ENCODE measurements at regions not wholly inside any gene's neighbourhood (a gene's known extent, or its start where the extent isn't known, plus 50 kb on each side); places are given as distances from the start of the nearest gene placed in this dataset.

DNA sequence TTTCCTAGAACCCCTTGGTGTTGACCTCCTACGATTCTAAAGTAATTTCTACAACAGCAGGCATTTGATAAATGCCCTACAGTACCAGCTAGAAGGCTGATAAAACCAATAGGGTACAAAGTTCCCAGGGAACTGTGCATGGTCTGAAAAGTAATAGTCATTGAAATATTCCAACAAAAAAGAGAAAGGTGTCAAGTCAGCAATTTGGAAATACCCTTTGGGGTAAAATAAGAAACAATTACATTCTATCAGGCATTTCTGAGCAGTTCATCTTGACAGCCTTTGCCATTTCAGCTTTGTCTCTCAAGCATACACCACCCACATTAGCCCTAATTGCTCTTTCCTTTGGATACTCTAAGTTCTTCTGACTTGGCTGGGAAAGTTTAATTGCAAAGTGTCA, 542.9 kb upstream of the DDX18 start:
- no peak for DNase-seq (ENCODE audit: low read depth, low spot score)
- Histone ChIP-seq H3K4me3 (replicated peaks in 1 of 3; ENCODE audit: insufficient read depth in 1 of 3, low read depth in 1 of 3, low read length in 3 of 3) (no peak overlapping the region), H3K9me3 (replicated peaks; ENCODE audit: control insufficient read depth, insufficient read depth, low read length) (peaks cover 2% of the 10 kb centered on the region), H3K36me3 (ENCODE audit: control insufficient read depth in 2 of 2, extremely low read depth in 1 of 2, insufficient read depth in 2 of 2, low read length in 2 of 2) (no peaks in the 10 kb centered on the region), H2AFZ (ENCODE audit: low read depth, low read length) (no peak overlapping the region), H3K9ac (replicated peaks; ENCODE audit: extremely low read depth, insufficient read depth, low read length) (no peak overlapping the region), H3K4me2 (ENCODE audit: insufficient read depth, low read length) (no peak overlapping the region), H3K4me1 (ENCODE audit: control insufficient read depth, extremely low read depth, insufficient read depth, low read length) (no peaks in the 10 kb centered on the region), H3K79me2 (ENCODE audit: control insufficient read depth, insufficient read depth, low read length) (no peaks in the 10 kb centered on the region), H3K9me1 (replicated peaks; ENCODE audit: control insufficient read depth, extremely low read depth, insufficient read depth, low read length) (no peaks in the 10 kb centered on the region), H3K27me3 (ENCODE audit: control insufficient read depth in 2 of 2, insufficient read depth in 2 of 2, low read length in 2 of 2) (no peaks in the 10 kb centered on the region), H3K27ac (ENCODE audit: insufficient read depth, low read depth, low read length) (no peak overlapping the region), H4K20me1 (replicated peaks; ENCODE audit: control insufficient read depth, extremely low read depth, insufficient read depth, low read length) (no peaks in the 10 kb centered on the region)
- POLR2A ChIA-PET = no interaction called here
- BruUV-seq (replicated peaks) = no TSS peak
- FAIRE-seq = no peak
- dilution Hi-C loops (cut with MboI; ENCODE audit: extremely low pct_ligation_motif_present, low sequenced_read_pairs) = no loop called here
- TF ChIP-seq EZH2 (IDR thresholded peaks at IDR 0.05; ENCODE audit: borderline replicate concordance, low read depth, low read length, severe bottlenecking) = no peak
- TF ChIP-seq, protein P1, sequence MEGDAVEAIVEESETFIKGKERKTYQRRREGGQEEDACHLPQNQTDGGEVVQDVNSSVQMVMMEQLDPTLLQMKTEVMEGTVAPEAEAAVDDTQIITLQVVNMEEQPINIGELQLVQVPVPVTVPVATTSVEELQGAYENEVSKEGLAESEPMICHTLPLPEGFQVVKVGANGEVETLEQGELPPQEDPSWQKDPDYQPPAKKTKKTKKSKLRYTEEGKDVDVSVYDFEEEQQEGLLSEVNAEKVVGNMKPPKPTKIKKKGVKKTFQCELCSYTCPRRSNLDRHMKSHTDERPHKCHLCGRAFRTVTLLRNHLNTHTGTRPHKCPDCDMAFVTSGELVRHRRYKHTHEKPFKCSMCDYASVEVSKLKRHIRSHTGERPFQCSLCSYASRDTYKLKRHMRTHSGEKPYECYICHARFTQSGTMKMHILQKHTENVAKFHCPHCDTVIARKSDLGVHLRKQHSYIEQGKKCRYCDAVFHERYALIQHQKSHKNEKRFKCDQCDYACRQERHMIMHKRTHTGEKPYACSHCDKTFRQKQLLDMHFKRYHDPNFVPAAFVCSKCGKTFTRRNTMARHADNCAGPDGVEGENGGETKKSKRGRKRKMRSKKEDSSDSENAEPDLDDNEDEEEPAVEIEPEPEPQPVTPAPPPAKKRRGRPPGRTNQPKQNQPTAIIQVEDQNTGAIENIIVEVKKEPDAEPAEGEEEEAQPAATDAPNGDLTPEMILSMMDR (IDR thresholded peaks at IDR 0.05; ENCODE audit: extremely low read depth in 1 of 2, insufficient read depth in 1 of 2, low read depth in 1 of 2, low read length in 2 of 2) = no peak
- intact Hi-C loops (cut with micrococcal nuclease) = no loop called here
- CTCF ChIA-PET = no interaction called here

DNA sequence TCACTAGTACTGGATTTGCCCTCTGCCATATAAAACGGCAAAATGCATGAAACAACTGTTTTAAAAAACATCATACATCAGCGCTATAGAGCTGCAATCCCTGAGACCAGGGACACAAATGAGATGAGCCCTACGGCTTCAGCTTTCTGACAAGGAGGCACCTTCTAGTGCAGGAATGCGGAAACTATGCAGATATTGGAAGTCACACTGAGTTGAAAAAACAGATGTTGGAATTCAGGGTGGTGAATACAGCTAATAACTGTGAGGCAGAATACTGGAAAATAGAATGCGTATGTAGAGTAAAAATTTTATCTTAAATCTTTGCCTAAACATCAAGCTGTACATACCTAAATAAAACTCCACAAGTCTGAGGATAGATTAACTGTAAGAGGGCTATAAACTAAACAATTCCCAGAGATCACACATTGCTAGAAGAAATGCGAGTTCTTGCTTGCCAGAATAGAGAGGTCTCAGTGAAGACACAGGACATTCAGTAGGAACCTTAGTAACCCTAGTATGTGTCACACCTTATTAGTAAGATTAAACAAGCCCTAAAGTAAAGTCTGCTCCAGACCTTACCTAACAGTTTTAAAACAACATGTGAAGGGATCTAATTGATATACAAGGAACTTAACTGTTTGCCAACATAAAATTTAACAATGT, 541.4 kb upstream of the DDX18 start:
- dilution Hi-C loops (cut with MboI; ENCODE audit: extremely low pct_ligation_motif_present, low sequenced_read_pairs) (no loop called here), intact Hi-C loops (cut with micrococcal nuclease) (no loop called here)
- Histone ChIP-seq H3K79me2 (ENCODE audit: control insufficient read depth, insufficient read depth, low read length) (no peaks in the 10 kb centered on the region), H3K4me2 (ENCODE audit: insufficient read depth, low read length) (no peak overlapping the region), H3K27me3 (ENCODE audit: control insufficient read depth in 2 of 2, insufficient read depth in 2 of 2, low read length in 2 of 2) (no peaks in the 10 kb centered on the region), H2AFZ (ENCODE audit: low read depth, low read length) (no peak overlapping the region), H3K9me1 (replicated peaks; ENCODE audit: control insufficient read depth, extremely low read depth, insufficient read depth, low read length) (no peaks in the 10 kb centered on the region), H3K9ac (replicated peaks; ENCODE audit: extremely low read depth, insufficient read depth, low read length) (no peak overlapping the region), H3K4me3 (replicated peaks in 1 of 3; ENCODE audit: insufficient read depth in 1 of 3, low read depth in 1 of 3, low read length in 3 of 3) (no peak overlapping the region), H3K4me1 (ENCODE audit: control insufficient read depth, extremely low read depth, insufficient read depth, low read length) (no peaks in the 10 kb centered on the region), H3K36me3 (ENCODE audit: control insufficient read depth in 2 of 2, extremely low read depth in 1 of 2, insufficient read depth in 2 of 2, low read length in 2 of 2) (no peaks in the 10 kb centered on the region), H3K27ac (ENCODE audit: insufficient read depth, low read depth, low read length) (no peak overlapping the region), H3K9me3 (replicated peaks; ENCODE audit: control insufficient read depth, insufficient read depth, low read length) (peaks cover 2% of the 10 kb centered on the region), H4K20me1 (replicated peaks; ENCODE audit: control insufficient read depth, extremely low read depth, insufficient read depth, low read length) (no peaks in the 10 kb centered on the region)
- no TSS peak for BruUV-seq (replicated peaks)
- ChIA-PET CTCF (no interaction called here), POLR2A (no interaction called here)
- no peak for DNase-seq (ENCODE audit: low read depth, low spot score)
- no peak for TF ChIP-seq JUN (IDR thresholded peaks at IDR 0.05; ENCODE audit: borderline replicate concordance, insufficient read depth, insufficient read length, low read depth)
- TF ChIP-seq, protein P1 (IDR thresholded peaks at IDR 0.05; ENCODE audit: extremely low read depth in 1 of 2, insufficient read depth in 1 of 2, low read depth in 1 of 2, low read length in 2 of 2) = no peak
- TF ChIP-seq MYC (IDR thresholded peaks at IDR 0.05; ENCODE audit: low read depth, low read length) = no peak
- TF ChIP-seq POLR2A (IDR thresholded peaks at IDR 0.05; ENCODE audit: low read depth, low read length) = no peak
- TF ChIP-seq FOS (IDR thresholded peaks at IDR 0.05; ENCODE audit: borderline replicate concordance, insufficient read depth, low read length) = no peak
- TF ChIP-seq EZH2 (IDR thresholded peaks at IDR 0.05; ENCODE audit: borderline replicate concordance, low read depth, low read length, severe bottlenecking) = no peak
- TF ChIP-seq POLR2AphosphoS5 (IDR thresholded peaks at IDR 0.05; ENCODE audit: insufficient read depth, low read depth, low read length) = no peak
- TF ChIP-seq GATA2 (IDR thresholded peaks at IDR 0.05; ENCODE audit: insufficient read depth, insufficient read length, low read depth, low read length) = no peak
- TF ChIP-seq, protein P2, sequence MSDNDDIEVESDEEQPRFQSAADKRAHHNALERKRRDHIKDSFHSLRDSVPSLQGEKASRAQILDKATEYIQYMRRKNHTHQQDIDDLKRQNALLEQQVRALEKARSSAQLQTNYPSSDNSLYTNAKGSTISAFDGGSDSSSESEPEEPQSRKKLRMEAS (IDR thresholded peaks at IDR 0.05; ENCODE audit: insufficient read depth, insufficient read length) = no peak
- no peak for FAIRE-seq
